ENCODE measurements at regions not wholly inside any gene's neighbourhood (a gene's known extent, or its start where the extent isn't known, plus 50 kb on each side); places are given as distances from the start of the nearest gene placed in this dataset.
"Not testable (repeated sequence)": the region's sequence is repeated elsewhere in the genome, so short reads cannot be mapped to it uniquely, and the experiment has no call there.

DNA sequence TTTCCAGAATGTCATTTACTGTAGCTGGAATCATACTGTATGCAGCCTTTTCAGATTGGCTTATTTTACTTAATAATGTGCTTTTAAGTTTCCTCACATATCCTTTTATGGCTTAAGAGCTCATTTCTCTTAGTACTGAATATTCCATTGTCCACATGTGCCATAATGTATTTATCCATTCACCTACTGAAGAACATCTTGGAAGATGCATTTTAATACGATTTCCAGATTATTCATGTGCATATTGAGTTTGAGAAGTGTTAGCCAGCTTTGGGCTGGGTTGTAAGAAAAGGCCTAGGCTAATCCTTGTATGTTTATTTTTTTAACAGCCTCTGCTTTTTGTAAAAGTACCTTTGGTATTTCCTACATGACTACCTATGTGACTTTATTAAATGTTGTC lies 109.3 kb upstream of the MDFIC start:
- no peak for DNase-seq

DNA sequence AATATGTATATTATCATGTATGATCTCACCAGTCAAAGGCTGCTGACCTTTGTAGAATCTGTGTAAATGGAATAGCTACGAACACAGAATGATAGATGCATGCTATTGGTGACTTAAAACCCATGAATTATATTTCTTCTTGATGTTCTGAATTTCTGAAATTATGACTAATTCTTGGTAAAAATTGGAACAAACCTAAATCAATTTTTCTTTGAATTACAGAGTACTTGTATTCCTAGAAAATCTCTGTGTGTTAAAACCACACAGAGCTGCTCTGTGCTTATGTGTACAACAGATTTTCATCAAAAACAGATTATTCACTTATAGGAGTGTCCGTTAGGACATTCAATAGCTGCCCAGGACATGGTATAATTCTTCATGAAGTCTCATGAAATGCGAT lies 108.3 kb upstream of the MDFIC start:
- DNase-seq = no peak

DNA sequence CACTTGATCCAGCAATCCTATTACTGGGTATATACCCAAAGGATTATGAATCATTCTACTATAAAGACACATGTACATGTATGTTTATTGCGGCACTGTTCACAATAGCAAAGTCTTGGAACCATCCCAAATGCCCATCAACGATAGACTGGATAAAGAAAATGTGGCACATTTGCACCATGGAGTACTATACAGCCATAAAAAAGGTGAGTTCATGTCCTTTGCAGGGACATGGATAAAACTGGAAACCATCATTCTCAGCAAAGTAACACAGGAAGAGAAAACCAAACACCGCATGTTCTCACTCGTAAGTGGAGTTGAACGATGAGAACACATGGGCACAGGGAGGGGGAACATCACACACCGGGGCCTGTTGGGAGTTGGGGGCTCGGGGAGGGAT lies 104.9 kb upstream of the MDFIC start:
- DNase-seq = not testable (repeated sequence)

DNA sequence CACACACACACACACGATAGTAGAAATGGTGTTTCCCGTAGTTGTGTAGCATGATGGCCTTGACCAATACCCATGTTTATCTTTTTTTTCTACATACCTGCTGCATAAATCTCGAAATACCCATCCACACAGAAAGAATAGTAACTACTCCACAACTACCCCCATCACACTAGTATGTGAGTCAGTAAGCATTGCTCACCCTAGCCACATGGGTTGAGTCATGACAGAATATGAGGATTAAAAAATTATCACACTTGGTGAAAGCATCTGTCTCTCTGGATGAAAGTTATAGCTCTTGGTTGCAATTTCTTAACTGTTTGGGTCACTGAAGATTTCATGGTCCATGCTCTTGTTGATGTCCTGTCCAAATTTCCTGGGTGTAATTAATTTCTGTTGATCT lies 103.4 kb upstream of the MDFIC start:
- peak; percentile 28 for DNase-seq

DNA sequence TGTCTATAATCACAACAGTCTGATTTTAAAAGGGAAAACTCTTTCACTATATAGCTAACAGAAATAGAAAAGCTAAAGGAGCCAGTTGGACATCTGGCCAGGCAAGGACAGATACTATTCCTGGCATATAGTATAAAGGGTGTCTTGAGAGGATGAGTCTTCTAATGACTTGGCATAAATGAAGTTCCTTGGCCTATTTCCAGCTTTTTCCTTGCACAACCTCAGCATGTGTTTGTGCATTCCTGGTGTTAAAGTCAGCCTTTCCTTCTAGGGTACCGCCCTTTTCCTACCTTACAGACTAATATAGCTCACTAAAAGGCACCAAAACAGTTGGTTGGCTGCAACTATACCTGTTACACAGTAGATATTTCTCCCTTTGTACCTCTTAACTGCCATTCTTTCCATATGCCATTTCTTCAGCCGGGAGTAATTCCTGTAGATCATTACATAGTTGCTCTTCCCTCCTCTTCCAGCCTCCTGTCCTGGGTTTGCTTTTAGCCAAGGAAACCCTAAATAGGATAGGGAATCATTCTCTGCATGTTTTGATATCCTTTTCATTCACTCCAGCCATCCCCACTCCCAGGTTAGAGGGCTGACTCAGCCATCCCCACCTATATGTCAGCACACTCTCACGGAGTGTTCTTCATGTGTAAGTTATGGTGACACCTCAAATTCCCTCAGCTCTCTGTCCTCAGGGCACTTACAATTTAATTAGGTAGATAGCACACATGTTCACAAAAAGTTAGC lies 102.1 kb upstream of the MDFIC start:
- DNase-seq = no peak

DNA sequence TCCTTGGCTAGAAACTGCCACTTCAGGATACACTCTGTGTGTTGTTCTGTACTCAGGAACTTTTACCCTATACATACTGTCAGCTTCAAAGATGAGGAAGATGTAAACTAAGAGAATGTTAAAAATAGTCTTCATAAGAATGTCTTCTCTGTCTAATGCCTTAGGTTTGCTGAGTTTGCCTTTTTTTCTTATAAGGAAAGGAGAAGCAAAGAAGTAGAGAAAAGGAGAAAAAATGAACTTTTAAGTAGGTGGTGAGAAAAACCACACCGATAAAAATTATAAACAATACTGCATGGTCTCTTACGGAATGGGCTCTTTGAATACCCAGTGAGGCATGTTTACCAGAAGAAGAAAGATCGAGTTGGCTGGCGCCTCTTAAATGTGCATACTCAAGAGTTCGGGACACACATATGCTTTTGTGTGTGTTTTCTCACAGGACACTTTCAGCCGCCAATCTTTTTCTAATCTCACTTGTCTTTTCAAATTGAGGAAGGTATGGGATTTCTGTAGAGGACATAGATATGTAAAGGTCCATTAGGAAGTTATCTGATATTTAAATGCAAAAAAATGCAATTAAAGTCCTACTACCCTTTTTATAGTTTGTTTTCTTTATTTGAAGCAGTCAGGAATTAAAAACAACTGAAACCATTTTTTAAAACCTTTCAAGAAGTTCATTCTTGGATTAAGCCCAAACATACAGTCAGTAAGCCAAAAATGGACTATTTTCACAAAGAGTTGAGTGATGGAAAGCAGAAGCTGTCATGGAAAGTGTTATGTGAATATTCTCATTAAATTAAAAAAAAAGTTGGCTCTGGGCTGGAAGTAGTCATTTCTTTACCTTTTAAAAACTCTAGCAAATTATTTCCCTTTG lies 100.6 kb upstream of the MDFIC start:
- DNase-seq = no peak

DNA sequence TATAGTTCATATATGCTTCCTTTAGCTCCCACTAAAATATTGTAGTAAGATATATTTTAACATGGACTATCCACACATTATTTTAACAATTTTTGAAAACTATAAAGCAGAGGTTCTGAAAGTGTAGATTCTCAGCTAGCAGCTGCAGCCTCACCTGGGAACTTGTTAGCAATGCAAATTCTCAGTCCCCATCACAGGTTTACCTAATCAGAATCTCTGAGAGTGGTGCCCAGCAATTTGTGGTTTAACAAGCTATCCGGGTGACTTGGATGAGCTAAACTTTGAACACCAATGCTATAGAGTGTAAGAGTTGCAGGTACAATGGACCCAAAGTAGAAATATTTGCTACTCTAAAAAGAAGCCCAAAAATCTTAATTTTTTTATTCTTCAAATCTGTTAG lies 99.8 kb upstream of the MDFIC start:
- DNase-seq = no peak

DNA sequence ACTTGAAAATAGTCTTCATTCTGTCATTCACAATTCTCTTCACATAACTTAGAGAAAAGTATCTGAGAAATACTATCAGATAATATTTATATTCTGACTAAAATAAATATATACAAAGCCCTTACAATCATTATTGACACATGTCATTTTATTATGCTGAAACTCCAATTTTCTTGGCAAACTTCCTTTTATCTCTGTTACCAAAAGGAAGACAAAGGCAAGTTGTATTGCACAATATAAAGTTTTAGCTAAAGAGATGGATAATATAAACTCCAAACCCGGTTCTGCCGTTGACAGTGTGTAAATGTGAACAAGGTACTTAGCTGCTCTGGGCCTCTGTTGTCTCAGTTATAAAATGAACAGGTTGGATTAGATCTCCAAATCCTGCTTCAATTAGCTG lies 99.0 kb upstream of the MDFIC start:
- DNase-seq = no peak

DNA sequence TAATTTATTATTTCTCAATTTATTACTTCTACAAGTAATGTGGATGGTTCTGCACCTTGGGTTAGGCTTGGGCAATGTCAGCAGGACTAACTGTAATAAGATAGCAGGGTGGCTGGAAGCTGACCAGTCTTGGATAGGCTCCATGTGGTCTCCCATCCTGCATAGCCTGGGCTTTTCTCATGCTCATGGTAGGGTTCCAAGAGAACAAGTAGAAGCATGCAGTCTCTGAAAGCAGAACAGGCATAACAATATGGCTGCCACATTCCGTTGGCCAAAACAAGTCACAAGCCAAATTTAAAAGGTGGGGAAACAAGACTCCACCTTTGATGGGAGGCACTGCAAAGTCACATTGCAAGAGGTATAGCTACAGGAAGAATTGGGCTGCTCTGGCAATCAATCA lies 98.6 kb upstream of the MDFIC start:
- DNase-seq = no peak

DNA sequence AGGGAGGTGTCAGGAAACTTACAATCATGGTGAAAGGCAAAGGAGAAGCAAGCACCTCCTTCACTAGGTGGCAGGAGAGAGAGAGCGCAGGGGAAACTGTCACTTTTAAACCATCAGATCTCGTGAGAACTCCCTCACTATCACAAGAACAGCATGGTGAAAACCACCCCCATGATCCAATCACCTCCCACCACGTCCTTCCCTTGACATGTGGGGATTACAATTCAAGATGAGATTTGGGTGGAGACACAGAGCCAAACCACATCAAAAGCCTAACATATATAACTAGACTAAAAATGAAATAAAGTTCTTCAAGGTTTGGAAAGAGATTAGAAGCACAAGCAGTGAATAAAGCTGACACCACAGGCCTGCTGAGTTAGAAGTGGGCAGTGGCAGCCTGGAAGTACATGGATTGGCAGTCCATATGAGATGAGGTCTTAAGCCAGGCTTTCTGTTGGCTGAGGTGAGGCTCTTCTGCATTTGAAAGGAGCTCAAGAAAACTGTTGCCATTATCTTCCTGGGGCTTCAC lies 96.4 kb upstream of the MDFIC start:
- DNase-seq = peak; percentile 77

DNA sequence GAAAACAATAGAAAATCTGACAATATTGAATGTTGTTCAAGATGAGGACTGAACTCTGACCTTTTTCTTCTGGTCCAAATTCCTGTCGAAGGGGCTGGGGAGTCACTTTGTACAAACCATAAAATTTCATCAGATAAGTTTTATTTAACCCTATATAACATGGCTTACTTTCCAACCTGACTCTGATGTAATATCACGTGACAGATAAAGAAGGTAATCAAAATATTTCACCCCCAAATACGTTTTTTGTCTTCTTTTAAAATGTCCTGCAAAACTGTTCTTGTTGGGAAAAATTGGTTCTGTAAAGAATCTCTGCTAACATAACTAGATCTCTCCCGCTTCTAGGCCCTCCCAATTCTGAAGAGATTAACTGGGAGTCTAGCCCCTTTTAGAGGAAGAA lies 90.9 kb upstream of the MDFIC start:
- no peak for DNase-seq

DNA sequence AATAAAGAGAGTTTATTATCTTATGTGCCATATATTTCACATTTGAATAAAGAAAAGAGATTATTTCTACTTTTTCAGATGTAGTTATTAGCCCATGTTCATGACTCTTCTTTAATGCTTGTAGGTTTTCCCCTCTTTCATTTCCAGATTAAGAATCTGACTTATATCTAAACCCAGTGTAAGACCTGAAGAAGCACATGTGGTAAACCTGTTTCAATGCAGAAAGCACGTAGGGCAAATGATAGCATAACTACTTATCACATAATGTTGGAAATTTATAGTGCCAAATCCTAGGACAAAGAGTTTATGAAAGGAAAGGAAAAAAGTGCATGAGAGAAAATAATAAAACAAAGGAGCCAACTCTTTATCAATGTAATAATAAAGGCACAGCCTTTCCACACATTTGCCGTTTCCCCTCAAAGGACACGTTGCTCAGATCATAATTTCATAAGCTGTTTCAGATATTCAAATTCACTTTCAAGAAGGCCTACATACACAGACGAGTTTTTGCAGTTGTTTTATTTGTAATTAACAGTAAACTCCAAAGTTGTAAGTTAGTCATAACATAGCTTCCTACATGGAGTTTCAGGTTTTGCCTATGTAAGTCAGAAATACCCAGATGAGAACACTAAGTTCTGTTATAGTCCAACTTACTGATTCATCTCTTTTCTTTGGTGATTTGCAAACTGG lies 88.8 kb upstream of the MDFIC start:
- no peak for DNase-seq

DNA sequence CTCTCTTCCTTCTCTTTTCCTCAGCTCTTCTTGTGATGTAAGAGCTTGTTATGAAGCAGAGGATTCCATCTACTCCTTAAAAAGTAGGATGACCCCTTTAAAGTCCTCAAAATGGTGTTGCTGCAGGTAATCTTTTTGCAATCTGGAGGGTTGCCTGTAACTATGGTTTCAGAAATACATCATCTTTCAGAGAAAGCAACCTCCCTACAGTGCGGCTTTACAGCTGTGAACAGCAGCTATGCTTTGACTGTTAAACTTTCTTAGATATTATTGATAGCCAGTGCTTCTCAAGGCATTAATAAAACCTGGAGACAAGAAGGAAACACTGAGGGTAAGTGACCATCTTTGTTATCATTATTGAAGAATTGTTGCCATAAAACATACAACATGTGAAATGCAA lies 86.6 kb upstream of the MDFIC start:
- DNase-seq = no peak

DNA sequence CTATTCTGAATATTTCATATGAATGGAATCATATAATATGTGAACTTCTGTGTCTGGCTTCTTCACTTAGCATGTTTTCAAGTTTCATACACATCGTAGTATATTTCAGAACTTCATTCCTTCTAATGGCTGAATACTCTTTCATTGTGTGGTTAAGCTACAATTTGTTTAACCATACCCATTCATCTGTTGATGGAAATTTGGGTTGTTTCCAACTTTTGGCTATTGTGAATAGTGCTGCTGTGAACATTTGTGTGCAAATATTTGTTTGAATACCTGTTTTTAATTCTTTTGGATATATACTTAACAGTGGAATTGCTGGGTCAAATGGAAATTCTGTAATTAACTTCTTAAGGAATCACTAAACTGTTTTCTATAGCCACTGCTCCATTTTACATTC lies 86.0 kb upstream of the MDFIC start:
- no peak for DNase-seq

DNA sequence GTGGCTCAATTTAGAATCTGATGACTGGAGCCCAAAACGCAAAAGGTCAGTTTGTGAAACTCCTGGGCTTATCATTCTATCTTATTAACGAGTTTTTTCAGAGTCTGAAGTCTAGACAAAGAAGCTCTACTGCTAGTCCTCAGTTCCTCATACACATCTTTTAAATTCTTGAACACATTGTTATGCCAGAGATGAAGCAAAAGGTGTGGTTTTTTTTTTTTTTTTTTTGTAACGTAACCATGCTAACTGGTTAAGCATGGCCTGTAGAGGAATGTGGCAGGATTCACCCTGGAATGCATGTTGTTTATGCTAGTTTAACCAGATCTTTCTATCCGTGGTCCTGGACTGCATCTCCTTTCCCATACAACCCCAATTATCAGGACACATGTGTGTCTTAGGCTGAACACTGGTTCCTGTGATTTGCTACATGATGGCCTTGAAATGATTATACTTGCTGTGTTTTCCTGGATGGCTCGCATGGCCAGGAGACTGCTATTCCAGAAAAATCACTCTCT lies 79.3 kb upstream of the MDFIC start:
- DNase-seq = no peak

DNA sequence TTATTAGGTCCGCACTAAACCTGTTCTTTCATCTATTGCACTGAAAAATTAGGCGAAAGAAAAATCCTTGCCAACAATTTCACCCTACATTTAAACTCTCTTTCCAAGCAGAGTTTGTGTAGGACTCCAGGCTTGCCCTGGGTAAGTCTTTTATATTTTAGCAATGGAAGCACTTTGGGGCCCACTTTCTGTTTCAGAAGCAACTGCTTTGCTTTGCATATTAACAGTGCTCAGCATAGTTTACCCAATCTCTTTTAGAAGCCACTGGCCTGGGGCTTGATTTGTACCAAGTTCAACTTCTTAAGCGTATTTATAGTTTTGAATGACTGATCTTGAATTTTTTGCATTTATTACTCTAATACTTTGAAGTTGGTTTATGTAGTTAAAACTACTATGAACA lies 78.8 kb upstream of the MDFIC start:
- DNase-seq = no peak

DNA sequence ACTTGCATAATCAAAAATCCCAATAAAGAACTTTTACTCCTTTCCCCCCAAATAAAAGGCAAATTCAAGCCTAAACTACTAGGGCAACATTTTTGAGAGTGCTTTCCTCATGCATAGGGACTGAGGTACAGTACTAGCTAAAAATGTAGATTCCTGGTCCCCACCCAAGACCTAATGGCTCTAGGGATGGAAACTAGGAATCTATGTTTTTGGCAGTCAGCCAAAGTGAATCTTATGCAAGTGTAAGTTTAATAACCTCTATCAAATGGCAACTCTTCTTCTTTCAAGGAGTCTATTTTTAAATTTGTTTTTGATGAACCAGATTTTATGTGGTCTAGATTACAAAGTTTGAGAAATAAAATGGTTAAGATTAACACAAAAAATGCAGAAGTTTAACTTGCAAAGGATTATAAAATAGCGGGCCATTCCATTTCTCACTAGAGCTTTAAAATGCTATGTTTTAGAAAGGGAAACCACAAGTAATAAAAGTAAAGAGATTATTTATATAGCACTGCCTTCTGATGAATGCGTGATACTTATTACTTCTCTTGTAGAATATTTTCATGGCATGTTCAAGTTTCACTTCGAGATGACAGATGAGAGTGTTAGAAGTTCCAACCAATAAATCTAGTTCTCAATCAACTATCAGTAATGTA lies 70.4 kb upstream of the MDFIC start:
- no peak for DNase-seq

DNA sequence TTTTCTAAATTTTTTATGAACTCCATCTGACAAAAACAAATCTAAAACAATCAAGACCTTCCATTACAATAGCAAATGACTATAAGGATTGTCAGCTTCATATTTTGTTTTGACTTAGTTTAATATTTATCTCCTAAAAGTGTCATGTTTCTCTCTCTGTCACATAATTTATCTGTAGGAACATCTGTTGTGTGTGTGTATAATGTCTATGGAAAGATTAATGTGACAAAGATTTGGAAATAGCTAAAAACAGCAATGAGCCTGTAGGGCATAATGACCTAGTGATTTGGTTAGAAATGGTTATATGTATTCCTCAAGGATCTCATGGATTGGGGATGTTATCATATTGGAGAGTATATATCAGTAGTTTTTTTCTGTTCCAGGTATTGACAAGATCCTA lies 69.6 kb upstream of the MDFIC start:
- DNase-seq = no peak

DNA sequence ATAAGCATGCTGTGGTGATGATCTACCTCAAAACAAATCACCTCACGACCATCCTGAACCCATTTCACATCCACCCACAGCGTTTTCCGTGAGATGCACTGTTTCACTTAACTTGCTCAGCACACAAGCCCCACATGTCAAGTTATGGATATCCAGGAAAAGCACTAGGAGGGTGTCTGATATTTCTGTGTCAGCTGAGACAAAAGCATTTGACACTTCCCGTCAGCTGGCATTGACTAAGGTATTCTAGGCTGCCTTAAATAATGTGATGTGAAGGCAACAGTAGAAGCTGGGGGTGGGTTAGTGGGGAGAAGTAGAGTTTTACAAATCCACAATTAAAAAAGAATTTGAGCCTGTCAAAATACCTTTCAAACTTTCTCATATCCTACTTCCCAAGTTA lies 68.7 kb upstream of the MDFIC start:
- DNase-seq = no peak

DNA sequence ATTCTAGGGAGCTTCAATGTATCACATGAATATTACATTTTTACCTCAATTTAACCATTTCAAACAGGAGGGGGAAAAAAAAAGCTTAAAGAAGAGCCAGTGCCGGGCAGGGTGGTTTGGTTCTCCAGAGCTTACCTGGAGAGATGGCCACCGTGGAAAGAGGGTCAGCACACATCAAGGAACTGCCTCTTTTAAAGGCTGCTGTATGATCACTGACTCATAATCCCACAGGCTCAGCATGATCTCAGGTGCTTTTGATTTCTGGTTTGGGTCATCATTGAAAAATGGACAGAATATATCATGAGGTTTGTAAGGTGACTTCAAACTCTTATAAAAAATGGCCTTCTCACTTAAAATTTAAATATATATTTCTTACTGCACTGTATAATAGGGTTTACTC lies 67.5 kb upstream of the MDFIC start:
- no peak for DNase-seq

DNA sequence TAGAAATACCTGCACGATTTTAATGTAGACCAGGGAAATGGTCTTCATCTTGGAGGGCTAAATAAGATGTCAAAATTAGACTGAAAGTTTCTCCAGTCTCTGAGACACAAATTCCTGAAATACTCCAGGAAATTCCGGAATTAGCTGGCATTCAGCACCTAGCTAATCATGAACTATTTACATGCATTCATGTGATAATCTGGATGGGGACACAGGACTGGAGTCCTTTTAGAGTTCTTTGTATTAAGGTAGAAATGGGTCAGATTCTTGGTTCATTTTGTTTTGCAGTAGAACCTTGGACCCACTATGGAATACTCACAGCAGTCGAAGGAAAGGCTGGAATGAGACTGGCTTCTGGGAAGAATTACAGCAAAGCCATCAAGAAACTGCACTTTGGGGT lies 65.3 kb upstream of the MDFIC start:
- no peak for DNase-seq

DNA sequence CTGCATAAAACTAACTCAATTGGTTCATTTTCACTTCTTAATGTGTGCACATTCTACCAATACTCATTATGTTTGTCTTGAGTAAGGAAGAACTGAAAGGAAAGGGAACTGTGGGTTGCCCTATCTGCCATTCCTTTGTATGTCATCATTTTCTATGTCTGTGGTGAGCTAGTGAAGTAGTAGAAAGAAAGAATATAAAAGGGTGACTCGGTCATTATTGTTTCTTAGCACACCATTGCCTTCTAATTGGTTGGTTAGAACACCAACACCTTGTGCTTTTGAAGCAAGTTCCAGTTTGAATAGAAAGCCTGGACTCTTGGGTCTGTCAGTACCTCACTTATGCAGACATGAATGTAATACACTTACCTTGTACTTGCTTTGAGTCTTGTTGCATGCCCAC lies 64.3 kb upstream of the MDFIC start:
- no peak for DNase-seq

DNA sequence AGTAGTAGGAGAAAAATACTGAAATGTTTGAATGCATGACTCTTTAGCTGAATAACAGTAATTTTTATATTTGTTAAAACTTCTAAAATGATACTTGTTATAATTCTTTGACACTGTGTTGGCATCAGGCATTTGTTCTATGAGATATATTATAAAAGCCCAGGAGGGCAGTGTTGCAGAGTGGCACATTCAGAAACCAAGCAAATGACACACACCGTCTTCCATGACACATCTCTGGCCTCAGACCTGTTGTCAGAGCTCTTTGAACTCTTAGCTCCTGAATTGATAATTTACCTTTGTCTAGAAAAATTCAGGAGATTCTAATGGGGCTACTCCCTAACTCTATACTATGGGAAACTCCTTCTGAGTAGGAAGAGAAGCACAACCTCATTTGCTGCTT lies 62.4 kb upstream of the MDFIC start:
- DNase-seq = no peak

Measured in stimulated activated CD4-positive, alpha-beta T cell treated with anti-CD3 and anti-CD28 coated beads, Interleukin-4, amount 100 ng/mL, for 24 hours (primary cell).